LNCaP clone FGC (cell line): ENCODE measurements at regions not wholly inside any gene's neighbourhood (a gene's known extent, or its start where the extent isn't known, plus 50 kb on each side); places are given as distances from the start of the nearest gene placed in this dataset.
"Not testable (repeated sequence)": the region's sequence is repeated elsewhere in the genome, so short reads cannot be mapped to it uniquely, and the experiment has no call there.

Experiments used
- DNase-seq: peaks from one replicate; pipeline ENCODE4 v3.0.0-alpha.2; 2011; ENCODE audit warnings: low read depth
- H3K4me3 ChIP-seq: 2 replicates; pipeline ENCODE4 v1.5.1; 2011; ENCODE audit warnings: mild to moderate bottlenecking, low read depth, low read length, control low read depth
- TF ChIP-seq, protein P1 (sequence below): IDR thresholded peaks from 2 replicates; pipeline ENCODE4 v1.5.1; 2012; ENCODE audit warnings: mild to moderate bottlenecking; ENCODE audit not compliant: control insufficient read depth, insufficient read depth; ENCODE audit errors: extremely low read depth

DNA sequence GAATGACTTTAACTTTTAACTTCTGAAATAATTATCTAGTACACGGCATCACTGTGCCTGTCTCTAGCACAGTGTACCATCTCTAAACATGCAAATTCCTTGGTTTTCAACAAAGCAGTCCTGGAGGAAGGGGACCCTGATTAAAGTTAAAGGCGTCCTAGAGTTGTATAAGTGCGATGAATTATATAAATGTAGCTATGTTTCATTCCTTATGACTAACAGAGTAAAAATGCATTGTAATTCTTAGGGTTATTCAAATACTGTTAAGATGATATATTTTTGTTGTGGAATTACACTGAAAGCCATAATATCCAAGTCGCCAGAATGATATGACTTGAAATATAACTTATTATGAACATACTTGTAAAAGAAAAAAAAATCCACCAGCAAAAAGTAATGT, 544.9 kb upstream of the LINC00305 start:
- no peak for DNase-seq

DNA sequence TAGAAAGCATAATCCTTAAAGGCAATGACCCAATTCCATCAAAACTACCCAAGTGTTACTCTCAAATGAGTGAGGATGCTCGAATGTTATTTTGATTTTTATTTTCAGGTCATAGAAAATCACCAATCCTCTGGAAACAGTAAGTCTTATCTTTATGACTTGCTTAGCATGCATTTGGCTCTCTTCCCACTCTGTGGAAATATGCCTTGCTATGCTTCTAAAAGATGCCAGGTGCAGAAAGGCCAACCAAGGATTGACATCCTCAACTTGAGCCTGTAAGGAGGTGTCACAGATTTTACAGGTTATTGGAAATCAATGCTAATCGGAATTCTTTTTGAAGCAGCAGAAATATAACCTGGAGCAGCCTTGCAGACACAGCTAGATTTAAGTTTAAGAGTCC, 543.9 kb upstream of the LINC00305 start:
- H3K4me3 ChIP-seq = no peak overlapping the region
- TF ChIP-seq, protein P1, sequence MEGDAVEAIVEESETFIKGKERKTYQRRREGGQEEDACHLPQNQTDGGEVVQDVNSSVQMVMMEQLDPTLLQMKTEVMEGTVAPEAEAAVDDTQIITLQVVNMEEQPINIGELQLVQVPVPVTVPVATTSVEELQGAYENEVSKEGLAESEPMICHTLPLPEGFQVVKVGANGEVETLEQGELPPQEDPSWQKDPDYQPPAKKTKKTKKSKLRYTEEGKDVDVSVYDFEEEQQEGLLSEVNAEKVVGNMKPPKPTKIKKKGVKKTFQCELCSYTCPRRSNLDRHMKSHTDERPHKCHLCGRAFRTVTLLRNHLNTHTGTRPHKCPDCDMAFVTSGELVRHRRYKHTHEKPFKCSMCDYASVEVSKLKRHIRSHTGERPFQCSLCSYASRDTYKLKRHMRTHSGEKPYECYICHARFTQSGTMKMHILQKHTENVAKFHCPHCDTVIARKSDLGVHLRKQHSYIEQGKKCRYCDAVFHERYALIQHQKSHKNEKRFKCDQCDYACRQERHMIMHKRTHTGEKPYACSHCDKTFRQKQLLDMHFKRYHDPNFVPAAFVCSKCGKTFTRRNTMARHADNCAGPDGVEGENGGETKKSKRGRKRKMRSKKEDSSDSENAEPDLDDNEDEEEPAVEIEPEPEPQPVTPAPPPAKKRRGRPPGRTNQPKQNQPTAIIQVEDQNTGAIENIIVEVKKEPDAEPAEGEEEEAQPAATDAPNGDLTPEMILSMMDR = no peak
- no peak for DNase-seq

More for the DNA sequence above, 544.9 kb upstream of the LINC00305 start:
- no peak overlapping the region for H3K4me3 ChIP-seq
- TF ChIP-seq, protein P1 = no peak

DNA sequence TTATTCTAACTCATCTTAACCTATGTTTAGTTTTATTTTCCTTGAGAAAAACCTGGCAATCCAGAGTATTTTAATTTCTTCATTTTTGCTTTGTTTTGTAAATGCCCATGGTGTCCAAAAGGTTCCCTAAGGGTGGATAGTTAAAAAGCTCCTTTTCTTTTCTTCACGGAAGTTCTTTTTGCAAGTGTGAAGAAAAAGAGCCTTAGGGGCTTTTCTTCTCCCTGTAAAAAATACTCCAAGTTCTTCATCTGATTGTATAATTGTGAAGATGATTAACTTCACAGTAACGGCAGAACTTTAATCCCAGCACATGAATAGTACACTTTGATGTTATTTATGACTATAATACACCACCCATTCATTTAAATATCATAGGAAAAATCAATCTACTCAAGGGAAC, 530.2 kb upstream of the LINC00305 start:
- DNase-seq = no peak
- TF ChIP-seq, protein P1 = no peak
- no peak overlapping the region for H3K4me3 ChIP-seq

DNA sequence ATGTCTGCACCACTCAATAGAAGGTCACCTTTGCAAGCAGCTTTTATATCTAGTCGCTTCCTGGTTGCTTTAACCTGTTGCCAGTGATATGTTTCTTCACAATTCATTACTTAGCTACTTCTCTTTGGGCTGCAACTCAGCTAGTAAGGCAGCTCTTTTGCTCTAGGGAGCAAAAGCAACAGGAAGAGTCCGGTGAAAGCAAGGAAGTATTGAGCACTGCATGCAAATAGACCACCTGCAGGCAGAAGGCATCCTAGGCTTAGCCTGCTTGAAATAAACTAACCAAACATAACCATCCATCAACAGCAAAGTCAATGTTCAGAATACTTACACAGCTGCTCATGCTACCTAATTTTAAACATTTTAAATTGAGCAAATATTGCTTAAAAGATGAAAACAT, 529.2 kb upstream of the LINC00305 start:
- TF ChIP-seq, protein P1 = no peak
- DNase-seq = no peak
- no peak overlapping the region for H3K4me3 ChIP-seq

DNA sequence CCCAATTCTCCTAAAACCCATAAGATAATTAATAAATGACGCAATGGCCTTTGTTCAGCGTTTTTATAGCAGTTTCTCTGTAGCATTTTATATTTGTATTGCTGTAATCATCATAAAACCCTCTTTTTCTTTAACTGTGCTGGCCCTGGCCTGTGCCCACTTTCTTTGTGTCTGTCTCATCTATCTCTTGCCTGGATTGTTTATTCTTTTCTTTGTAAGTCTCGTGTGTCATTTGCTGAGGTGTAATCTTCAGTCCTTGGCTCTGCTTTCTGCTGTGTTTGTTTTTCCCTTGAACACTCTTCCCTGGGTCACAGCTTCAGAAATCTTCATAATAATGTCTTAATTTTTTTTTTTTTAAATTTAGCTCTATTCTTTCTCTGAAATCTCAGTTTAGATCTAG, 525.8 kb upstream of the LINC00305 start:
- TF ChIP-seq, protein P1 = no peak
- DNase-seq = no peak
- H3K4me3 ChIP-seq = no peak overlapping the region

DNA sequence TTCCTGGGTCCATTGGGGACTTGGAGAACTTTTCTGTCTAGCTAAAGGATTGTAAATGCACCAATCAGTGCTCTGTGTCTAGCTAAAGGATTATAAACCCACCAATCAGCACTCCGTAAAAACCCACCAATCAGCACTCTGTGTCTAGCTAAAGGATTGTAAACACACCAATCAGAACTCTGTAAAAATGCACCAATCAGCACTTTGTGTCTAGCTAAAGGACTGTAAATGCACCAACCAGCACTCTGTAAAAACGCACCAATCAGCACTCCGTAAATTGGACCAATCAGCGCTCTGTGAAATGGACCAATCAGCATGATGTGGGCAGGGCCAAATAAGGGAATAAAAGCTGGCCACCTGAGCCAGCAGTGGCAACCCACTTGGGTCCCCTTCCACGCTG, 522.4 kb upstream of the LINC00305 start:
- H3K4me3 ChIP-seq, DNase-seq: not testable (repeated sequence)

DNA sequence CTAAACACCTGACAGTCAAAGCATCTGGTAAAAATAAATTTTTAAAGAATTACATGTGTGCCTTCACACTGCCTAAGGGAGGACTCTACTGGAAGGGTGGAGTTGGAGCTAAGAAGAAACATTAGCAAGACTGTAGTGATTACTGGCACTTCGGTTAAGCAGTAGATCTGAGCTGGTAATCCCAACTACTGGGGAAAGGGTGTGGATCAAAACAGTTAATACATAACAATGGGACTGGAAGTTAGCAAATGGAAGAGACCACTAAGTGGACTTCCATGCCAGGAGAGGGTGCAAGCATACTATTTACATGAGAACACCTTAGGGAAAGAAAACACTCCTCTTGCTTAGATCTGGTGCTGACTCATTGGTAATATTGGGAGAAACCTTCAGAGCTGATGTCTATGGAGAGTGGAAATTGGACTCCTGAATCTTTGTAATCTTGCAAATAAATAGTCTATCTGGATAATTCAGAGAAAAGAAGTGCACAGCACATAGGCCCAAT, 519.6 kb upstream of the LINC00305 start:
- no peak for DNase-seq
- TF ChIP-seq, protein P1 = no peak
- H3K4me3 ChIP-seq = no peak overlapping the region
